ENCODE measurements at regions not wholly inside any gene's neighbourhood (a gene's known extent, or its start where the extent isn't known, plus 50 kb on each side); places are given as distances from the start of the nearest gene placed in this dataset.

DNA sequence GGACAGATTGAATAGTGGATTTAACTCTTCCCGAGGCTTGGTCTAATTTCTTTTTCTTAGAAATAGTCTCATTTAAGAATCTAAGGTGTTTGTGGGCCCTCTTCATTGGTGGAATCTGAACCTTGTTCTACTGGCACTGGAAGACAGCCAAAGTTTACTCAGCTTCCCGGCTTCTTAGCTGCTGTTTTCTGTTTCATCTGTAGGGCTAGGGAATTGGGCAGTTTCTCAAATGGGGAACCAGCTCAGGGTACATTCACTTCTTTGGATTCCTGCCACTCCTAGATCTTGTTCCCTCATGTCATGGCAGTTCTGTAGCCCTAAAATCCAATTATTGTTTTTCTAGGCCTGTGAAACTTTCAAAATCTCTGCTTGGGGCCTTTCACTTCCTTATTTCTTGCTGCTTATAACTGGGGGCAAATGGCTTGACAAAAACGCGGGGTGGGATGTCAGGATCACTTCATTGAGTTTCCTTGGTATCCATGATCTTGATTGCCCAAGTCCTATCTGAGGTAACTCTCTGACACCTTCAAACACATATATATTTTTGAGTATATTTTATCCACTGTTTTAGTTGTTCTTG lies 985.0 kb downstream of the C4orf33 start:
- TF ChIP-seq CTCF (IDR thresholded peaks at IDR 0.05) (no peak), POLR2A (IDR thresholded peaks at IDR 0.05) (no peak)
